ENCODE measurements at regions not wholly inside any gene's neighbourhood (a gene's known extent, or its start where the extent isn't known, plus 50 kb on each side); places are given as distances from the start of the nearest gene placed in this dataset.

DNA sequence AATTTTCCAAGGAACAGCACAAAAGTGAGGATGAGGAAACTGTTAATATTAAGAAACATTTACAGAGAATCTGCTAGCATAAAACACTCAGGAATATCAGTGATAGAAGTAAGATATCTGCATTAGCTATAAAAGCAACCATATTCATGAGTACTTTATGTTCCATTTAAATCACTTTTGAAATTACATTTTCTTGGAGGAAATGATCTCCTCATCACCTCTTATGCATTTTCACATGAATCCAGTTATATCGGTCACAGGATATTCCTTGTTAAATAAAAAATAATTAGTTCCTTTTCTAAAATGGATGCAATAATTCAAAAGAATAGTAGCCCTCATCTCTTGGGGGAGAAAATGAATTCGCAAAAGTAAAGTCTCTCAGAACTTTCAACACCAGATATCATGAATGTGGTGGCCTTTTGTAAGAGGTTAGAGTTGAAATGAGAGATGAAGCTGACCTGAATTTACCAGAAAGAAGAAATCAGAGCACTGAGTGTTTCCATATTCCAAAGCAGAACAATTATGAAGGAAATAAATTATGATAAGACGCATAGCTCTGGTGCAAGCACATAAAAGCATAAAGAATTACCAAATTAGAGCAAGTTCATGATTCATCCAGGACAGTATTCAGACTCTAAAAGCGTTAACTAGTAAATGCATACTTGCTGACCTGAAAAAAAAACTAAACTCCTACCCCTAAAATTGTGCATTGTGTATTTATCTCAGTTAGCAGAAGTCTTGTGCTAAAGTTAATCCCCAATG lies 321.9 kb upstream of the CCDC54 start:
- TF ChIP-seq, protein P1, sequence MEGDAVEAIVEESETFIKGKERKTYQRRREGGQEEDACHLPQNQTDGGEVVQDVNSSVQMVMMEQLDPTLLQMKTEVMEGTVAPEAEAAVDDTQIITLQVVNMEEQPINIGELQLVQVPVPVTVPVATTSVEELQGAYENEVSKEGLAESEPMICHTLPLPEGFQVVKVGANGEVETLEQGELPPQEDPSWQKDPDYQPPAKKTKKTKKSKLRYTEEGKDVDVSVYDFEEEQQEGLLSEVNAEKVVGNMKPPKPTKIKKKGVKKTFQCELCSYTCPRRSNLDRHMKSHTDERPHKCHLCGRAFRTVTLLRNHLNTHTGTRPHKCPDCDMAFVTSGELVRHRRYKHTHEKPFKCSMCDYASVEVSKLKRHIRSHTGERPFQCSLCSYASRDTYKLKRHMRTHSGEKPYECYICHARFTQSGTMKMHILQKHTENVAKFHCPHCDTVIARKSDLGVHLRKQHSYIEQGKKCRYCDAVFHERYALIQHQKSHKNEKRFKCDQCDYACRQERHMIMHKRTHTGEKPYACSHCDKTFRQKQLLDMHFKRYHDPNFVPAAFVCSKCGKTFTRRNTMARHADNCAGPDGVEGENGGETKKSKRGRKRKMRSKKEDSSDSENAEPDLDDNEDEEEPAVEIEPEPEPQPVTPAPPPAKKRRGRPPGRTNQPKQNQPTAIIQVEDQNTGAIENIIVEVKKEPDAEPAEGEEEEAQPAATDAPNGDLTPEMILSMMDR (IDR thresholded peaks at IDR 0.05; ENCODE audit: extremely low read depth, missing control alignments): no peak
- DNase-seq (ENCODE audit: low spot score): no peak

DNA sequence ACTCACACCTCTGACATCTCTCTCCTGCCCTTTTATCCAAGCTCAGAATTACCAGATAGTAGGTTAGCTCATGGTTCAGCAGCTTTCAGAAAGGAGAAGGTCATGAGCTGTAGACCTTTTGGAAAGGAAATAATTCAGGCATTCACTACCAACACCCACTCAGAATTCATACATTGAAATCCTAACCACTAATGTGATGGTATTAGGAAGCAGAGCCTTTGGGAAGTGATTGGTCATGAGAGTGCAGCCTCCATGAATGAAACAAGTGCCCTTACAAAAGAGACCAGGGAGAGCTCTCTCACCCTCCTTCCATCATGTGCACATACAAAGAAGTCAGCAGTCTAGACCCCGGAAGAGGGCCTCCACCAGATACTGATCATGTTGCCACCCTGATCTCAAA lies 315.8 kb upstream of the CCDC54 start:
- DNase-seq (ENCODE audit: low spot score): no peak
- TF ChIP-seq, protein P1 (IDR thresholded peaks at IDR 0.05; ENCODE audit: extremely low read depth, missing control alignments): no peak

GRCh38 chr3:107062310-107062709 lies 314.9 kb upstream of the CCDC54 start:
- DNase-seq (ENCODE audit: low spot score): no peak
- TF ChIP-seq, protein P1 (IDR thresholded peaks at IDR 0.05; ENCODE audit: extremely low read depth, missing control alignments): no peak

DNA sequence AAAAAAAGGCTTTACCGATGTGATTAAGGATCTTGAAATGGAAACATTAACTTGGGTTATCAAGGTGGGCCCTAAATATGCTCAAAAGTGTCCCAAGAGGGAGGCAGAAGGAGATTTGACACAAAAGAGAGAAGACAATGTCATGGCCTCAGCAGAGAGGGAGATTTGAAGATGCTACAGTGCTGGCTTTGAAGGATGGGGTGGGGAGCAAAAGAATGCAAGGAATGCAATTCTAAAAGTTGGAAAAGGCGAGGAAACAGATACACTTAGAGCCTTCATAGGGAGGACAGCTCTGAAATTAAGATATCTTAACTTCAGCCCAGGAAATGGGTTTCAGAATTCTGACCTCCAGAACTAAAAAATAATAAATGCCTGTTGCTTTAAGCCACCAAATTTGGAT lies 314.5 kb upstream of the CCDC54 start:
- no peak for DNase-seq (ENCODE audit: low spot score)
- TF ChIP-seq, protein P1 (IDR thresholded peaks at IDR 0.05; ENCODE audit: extremely low read depth, missing control alignments): no peak

- TF ChIP-seq, protein P1 (IDR thresholded peaks at IDR 0.05; ENCODE audit: extremely low read depth, missing control alignments): no peak
- DNase-seq (ENCODE audit: low spot score): no peak
Measured at GRCh38 chr3:107063351-107063750, 313.9 kb upstream of the CCDC54 start.

GRCh38 chr3:107064405-107065060 lies 312.7 kb upstream of the CCDC54 start:
- TF ChIP-seq, protein P1 (IDR thresholded peaks at IDR 0.05; ENCODE audit: extremely low read depth, missing control alignments): peak; percentile 86
- DNase-seq (ENCODE audit: low spot score): peak; percentile 60

DNA sequence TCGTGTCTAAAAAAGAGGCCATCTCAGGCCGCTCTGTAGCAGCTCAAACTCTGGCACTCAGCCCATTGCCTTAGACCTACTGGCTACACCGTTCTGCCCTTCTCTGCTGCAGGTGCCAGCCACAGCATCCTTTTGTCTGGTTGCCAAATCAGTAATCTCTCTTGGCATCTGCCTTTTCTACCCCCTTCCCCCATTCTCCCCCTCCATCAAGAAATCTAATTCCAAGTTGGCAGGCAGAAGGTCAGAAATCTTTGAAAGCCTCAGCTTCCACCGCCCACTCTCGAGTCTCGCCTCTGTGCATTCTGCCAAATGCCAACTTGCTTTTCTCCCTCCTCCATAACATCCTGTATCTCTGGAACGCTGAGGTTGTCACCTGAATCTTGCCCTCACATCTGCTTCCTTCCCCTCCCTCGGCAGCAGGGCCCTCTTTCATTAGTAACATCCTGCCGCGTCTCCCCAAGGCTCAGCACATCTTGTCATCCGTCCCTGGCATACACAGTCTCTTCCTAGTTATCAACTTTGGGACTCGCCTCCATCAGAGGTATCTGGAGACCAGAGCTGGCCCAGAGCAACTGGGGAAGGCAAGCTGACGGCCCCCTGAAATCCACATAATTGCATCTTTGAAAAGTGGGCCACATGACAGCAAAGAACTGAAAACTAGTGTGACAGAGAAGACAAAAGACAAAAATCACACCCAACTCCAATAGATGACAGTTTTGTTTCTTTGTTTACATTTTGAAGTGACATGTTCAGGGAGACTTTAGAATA lies 312.0 kb upstream of the CCDC54 start:
- DNase-seq (ENCODE audit: low spot score): no peak
- TF ChIP-seq, protein P1 (IDR thresholded peaks at IDR 0.05; ENCODE audit: extremely low read depth, missing control alignments): no peak

All from GM20000 (cell line).